ENCODE measurements at regions not wholly inside any gene's neighbourhood (a gene's known extent, or its start where the extent isn't known, plus 50 kb on each side); places are given as distances from the start of the nearest gene placed in this dataset.

GRCh38 chr10:31706464-31707092 is 222.1 kb downstream of the ARHGAP12 start:
- DNase-seq (ENCODE audit: insufficient read length, low spot score), result no peak
- TF ChIP-seq CTCF (IDR thresholded peaks at IDR 0.05; ENCODE audit: insufficient read depth, missing control alignments), result no peak
- no peak for FAIRE-seq

- DNase-seq (ENCODE audit: insufficient read length, low spot score), result no peak
- no peak for TF ChIP-seq CTCF (IDR thresholded peaks at IDR 0.05; ENCODE audit: insufficient read depth, missing control alignments)
- no peak for FAIRE-seq
Measured at GRCh38 chr10:31705136-31705535, 223.5 kb downstream of the ARHGAP12 start.

- FAIRE-seq, result no peak
- DNase-seq (ENCODE audit: insufficient read length, low spot score), result no peak
- no peak for TF ChIP-seq CTCF (IDR thresholded peaks at IDR 0.05; ENCODE audit: insufficient read depth, missing control alignments)
Measured at GRCh38 chr10:31704195-31704594, 224.4 kb downstream of the ARHGAP12 start.

GRCh38 chr10:31702954-31703353 is 225.7 kb downstream of the ARHGAP12 start:
- DNase-seq (ENCODE audit: insufficient read length, low spot score) (no peak), FAIRE-seq (no peak)
- TF ChIP-seq CTCF (IDR thresholded peaks at IDR 0.05; ENCODE audit: insufficient read depth, missing control alignments), result no peak

GRCh38 chr10:31702005-31702404 is 226.6 kb downstream of the ARHGAP12 start:
- FAIRE-seq (no peak), DNase-seq (ENCODE audit: insufficient read length, low spot score) (no peak)
- TF ChIP-seq CTCF (IDR thresholded peaks at IDR 0.05; ENCODE audit: insufficient read depth, missing control alignments), result no peak

GRCh38 chr10:31701546-31701945 is 227.1 kb downstream of the ARHGAP12 start:
- no peak for TF ChIP-seq CTCF (IDR thresholded peaks at IDR 0.05; ENCODE audit: insufficient read depth, missing control alignments)
- DNase-seq (ENCODE audit: insufficient read length, low spot score), result no peak
- FAIRE-seq, result no peak

GRCh38 chr10:31700181-31700611 is 228.4 kb downstream of the ARHGAP12 start:
- FAIRE-seq, result no peak

More at GRCh38 chr10:31700181-31700611, 228.4 kb downstream of the ARHGAP12 start:
- no peak for DNase-seq (ENCODE audit: insufficient read length, low spot score)
- TF ChIP-seq CTCF (IDR thresholded peaks at IDR 0.05; ENCODE audit: insufficient read depth, missing control alignments), result no peak
